GM04503 (cell line): ENCODE measurements at regions not wholly inside any gene's neighbourhood (a gene's known extent, or its start where the extent isn't known, plus 50 kb on each side); places are given as distances from the start of the nearest gene placed in this dataset.
"Not testable (repeated sequence)": the region's sequence is repeated elsewhere in the genome, so short reads cannot be mapped to it uniquely, and the experiment has no call there.

Experiments used
- DNase-seq: peaks from one replicate; pipeline ENCODE4 v3.0.0-alpha.2; 2012; ENCODE audit warnings: low read depth

GRCh38 chr3:64437131-64437530 is 211.9 kb upstream of the PRICKLE2 start:
- no peak for DNase-seq

- not testable (repeated sequence) for DNase-seq
Observed at GRCh38 chr3:64435023-64435422, 209.8 kb upstream of the PRICKLE2 start.

- DNase-seq = no peak
Observed at GRCh38 chr3:64432870-64433269, 207.6 kb upstream of the PRICKLE2 start.

DNA sequence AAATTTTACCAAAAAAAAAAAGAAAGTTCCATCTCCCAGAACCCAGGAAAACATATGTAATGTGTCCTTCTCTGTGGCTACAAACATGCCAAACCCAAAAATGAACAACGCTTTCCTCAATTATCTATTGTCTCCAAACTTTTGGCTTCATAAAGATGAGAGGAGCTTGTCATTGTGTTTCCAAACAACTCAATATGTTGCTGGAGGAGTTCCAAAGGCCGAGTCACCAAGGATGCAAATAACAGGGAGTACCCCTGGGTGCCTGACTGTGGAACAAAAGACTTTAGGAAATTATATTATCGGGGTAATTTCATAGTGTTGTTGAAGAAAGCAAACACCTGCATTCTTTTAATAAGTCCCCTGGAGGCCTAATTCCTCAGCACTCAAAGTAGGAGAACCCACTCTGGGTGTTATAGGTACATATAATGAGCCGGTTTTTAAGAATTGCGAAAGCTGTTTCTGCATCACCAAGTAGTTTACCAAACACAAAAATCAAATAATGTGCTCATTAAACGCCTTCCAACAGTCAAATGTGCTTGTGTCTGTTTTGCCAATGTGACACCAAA is 206.3 kb upstream of the PRICKLE2 start:
- no peak for DNase-seq

GRCh38 chr3:64427671-64428070 is 202.4 kb upstream of the PRICKLE2 start:
- no peak for DNase-seq

DNA sequence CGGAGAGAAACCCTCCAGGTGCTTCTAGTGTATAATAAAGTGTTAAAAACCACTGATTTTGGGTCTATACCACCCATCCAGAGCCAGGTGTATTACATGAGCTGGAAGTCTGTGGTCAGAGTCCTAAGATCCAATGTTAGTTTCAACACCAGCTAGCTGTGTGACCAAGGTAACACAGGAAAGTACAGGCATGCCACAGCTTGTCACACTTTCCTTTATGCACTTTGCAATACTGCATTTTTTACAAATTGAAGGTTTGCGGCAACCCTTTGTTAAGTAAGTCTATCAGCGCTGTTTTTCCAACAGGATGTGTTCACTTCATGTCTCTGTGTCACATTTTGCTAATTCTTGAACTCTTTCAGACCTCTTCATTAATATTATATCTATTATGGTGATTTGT is 201.3 kb upstream of the PRICKLE2 start:
- no peak for DNase-seq

DNA sequence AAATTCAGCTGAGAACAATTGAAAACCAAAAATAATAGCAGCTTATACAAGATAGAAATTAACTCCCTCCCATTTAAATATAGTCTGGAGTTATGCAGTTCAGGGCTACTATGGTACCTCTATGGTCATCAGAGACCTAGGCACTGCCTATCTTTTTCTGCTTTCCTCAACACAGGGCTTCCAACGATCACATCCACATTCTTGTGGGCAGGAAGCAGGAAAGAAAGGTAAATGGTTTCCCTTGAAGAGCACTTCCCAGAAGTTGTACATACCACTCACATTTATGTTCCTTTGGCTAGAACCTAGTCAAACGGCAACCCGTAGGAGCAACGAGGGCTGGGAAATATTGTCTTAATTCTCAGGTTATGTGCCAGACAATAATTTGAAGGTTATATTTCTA is 197.7 kb upstream of the PRICKLE2 start:
- DNase-seq = no peak

GRCh38 chr3:64422192-64422591 is 196.9 kb upstream of the PRICKLE2 start:
- no peak for DNase-seq

DNA sequence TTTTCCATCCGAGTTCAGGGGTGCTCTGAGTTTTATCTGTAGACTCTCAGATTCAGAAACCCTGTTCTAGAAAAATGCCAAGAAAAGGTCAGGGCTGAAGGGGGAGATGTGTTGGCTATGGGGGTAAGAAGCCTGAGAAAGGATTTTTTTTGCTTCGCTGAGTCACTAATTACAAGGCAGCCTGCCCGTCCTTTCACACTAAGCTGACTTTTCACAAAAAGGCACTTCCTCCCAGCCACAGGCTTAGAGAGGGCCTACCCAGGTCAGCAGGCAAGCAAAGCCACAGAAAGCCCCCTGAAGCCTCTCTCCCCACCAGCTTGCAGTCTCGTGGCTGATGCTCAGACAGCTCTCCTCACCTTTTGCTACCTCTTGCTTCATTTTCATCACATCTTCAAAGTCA is 192.6 kb upstream of the PRICKLE2 start:
- no peak for DNase-seq

DNA sequence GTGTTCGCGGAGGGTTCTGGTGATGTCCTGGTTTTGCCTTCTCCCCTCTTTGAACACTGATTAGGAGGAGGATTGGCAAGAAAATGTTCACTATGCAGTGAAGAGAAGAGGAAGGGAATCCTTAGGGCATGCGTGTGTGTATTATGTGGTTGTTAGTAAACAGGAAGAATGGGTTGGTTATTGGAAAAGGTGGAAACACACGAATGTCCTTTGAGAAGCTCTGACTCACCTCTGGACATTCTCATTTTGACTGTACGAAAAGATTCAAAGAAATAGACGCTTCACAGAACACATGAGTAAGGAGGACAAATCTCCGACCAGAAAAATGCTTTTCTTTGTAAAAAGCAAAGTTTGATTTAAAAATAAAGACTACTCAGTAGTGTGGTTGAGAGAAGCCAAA is 188.8 kb upstream of the PRICKLE2 start:
- DNase-seq = no peak

- no peak for DNase-seq
Observed at GRCh38 chr3:64411101-64411500, 185.8 kb upstream of the PRICKLE2 start.

- no peak for DNase-seq
Observed at GRCh38 chr3:64410226-64410625, 185.0 kb upstream of the PRICKLE2 start.

DNA sequence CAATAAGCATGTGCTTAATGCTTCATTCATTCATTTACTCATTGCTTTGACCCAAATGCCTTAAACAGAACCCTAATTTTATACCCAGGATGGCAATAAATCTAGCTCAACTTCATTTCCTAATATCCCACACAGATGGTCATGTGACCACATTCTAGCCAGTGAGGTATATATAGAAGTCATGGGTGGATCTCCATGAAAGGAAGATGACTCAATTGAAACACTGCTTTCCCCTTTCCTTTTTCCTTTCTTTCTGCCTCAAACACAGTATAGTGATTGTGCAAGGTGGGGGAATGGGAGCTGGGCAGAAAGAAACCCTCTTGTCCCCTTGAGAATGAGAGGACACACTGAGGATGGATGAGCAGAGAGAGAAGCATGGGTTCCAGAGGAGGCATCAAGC is 183.5 kb upstream of the PRICKLE2 start:
- DNase-seq = no peak

DNA sequence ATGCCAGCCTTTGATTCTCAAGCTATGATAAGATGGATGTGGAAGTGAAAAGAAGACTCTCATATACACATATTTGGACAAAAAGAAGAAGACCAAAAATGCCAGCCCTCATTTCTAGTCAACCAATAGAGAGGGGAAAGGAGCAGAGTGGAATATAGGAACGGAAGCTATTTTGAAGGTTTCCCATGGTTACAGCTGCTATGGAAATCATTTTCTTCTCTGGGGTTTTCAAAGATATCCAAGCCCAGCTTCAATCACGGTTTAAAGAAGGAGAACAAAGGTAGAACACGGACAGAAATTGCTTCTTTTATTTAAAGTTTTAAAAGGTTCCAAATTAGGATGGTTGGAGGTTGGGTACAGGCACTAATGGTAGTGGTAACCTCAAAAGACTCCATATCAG is 181.0 kb upstream of the PRICKLE2 start:
- DNase-seq = no peak

GRCh38 chr3:64405211-64405835 is 180.1 kb upstream of the PRICKLE2 start:
- DNase-seq = no peak

DNA sequence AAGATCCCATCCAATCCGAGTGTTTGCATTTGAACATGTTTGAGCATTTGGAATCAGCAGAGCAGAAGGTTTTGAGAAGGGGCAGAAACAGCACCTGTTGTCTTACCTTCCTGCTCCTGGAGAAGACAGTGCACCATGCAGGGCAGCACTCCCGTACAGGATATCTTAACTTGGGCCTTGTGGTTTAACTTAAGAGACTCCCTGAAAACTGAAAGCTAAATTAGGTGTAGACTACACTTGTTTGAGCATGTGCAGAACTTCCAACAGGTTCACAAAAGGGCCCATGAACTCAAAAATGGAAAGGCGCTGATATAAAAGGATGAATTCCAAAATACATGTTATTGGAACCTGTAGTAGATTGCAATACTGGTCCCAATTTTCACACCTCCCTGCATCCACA is 175.4 kb upstream of the PRICKLE2 start:
- DNase-seq = no peak

- DNase-seq = peak; percentile 28
Observed at GRCh38 chr3:64399205-64399800, 174.0 kb upstream of the PRICKLE2 start.

GRCh38 chr3:64398476-64398875 is 173.2 kb upstream of the PRICKLE2 start:
- DNase-seq = peak; percentile 65

DNA sequence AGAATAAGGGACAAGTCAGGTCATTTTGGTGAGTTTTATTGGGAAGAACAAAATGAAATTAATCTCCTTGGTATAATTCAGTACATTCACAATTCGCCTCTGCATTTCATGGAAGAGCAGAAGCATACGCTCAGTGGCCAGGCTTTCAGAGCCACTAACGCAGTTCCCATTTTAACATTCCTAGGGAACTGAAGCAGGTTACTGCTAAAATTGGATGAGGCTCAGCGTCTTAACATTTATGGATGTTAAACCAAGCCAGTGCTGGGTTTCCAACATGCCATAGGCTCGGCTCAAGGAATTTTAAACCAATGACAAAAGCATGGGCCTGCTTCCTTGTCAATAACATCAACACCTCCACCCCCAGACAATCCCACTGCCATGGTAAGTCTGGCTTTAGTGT is 172.7 kb upstream of the PRICKLE2 start:
- no peak for DNase-seq

DNA sequence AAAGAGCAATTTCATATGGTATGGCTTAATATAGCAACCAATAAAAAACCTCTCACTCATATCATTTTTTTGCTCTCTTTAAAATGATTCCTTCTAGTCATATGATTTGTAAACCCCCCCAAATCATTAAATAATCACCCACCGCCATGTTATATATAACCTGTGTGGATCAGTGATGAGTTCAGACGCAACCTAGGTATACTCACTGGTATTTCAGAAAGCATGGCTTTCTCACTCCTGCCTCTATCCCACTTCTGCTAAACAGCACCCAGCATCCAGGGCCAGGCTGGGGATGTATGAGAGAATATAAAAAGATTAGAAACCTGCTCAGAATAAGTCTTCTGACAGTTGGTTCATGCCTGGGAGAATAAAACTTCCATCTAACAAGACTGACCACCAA is 172.3 kb upstream of the PRICKLE2 start:
- no peak for DNase-seq

DNA sequence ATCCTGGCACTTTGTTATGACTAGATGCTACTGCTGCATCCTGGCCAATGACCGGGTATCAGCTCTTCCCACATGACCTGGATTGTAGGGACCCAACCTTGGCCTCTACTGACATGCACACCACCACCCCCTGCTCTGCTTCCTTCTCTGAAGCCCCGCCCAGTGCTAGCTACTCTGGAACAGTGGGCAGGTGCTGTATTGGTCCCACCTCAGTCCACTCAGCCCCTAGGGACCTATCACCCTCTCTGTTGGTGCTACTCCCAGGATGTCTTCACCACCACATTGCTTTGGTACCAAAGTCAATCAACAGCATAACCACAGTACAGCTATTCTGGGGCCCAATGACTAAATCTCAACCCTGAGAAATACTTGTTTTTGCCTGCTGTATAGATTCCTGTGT is 170.2 kb upstream of the PRICKLE2 start:
- DNase-seq = no peak

- no peak for DNase-seq
Observed at GRCh38 chr3:64393193-64393592, 167.9 kb upstream of the PRICKLE2 start.

DNA sequence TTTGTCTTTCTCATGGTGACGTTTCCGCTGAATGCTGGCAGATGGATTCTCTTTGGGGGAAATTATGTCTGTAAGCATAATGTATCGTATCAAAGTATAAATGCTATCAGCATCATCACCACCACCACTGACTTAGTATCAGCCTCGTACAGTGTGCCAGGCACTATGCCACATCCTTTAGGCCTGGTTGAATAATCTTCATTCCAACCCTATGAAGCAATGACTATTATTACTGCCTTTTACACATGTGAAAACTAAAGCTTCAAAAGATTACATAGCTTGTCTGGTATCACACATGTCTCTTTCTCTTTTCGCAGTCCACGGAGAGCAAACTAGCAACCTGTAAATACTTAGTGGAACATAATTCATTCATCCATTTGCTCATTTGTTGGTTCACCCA is 166.7 kb upstream of the PRICKLE2 start:
- DNase-seq = no peak

DNA sequence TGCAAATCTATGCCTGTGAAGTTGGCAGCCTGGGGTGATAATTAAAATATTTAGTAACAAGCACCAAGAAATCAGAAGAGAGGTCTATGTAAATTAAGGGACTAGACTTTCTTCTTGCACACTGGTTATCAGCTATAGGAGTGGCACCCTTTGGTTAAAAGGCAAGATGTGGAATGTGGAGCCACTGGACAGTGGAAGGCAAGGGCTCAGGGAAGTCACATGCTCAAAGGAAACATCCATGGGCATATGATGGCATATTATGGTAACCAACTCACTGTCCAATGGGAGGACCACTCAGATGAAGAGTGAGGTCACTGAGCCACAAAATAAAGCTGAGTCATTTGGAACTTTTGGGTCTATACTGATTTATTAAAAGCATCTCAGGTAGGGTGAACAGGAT is 165.6 kb upstream of the PRICKLE2 start:
- no peak for DNase-seq
